Smooth muscle cell (in vitro differentiated cells): ENCODE measurements at regions not wholly inside any gene's neighbourhood (a gene's known extent, or its start where the extent isn't known, plus 50 kb on each side); places are given as distances from the start of the nearest gene placed in this dataset.
"Not testable (repeated sequence)": the region's sequence is repeated elsewhere in the genome, so short reads cannot be mapped to it uniquely, and the experiment has no call there.

Source experiments
- DNase-seq: peaks from one replicate; lab custom pipeline; 2025; ENCODE audit not compliant: unreplicated experiment; lab: John Stamatoyannopoulos, UW
- H2AFZ ChIP-seq: fragments of 200-600 bp; sonication (generic); 2 replicates; pipeline ENCODE4 v1.6.0; 2016; ENCODE audit warnings: antibody characterized with exemption, low read depth, mild to moderate bottlenecking
- H3F3A ChIP-seq: fragments of 200-600 bp; sonication (generic); 2 replicates; pipeline ENCODE4 v1.6.0; 2017; ENCODE audit warnings: antibody characterized with exemption, low read depth
- H3K27ac ChIP-seq: fragments of 200-600 bp; sonication (generic); 2 replicates; pipeline ENCODE4 v1.5.1; 2016; ENCODE audit warnings: low read depth, mild to moderate bottlenecking
- H3K27me3 ChIP-seq: fragments of 200-600 bp; sonication (generic); 2 replicates; pipeline ENCODE4 v1.6.1; 2016; ENCODE audit warnings: low read depth, mild to moderate bottlenecking
- H3K36me3 ChIP-seq: fragments of 200-600 bp; sonication (generic); 2 replicates; pipeline ENCODE4 v1.5.1; 2016; ENCODE audit warnings: low read depth
- H3K4me1 ChIP-seq: fragments of 200-600 bp; sonication (generic); 2 replicates; pipeline ENCODE4 v1.5.1; 2016; ENCODE audit warnings: low read depth
- H3K4me2 ChIP-seq: fragments of 200-600 bp; sonication (generic); 2 replicates; pipeline ENCODE4 v1.6.0; 2016; ENCODE audit warnings: mild to moderate bottlenecking
- H3K4me3 ChIP-seq: fragments of 200-600 bp; sonication (generic); 2 replicates; pipeline ENCODE4 v1.5.1; 2016; ENCODE audit warnings: mild to moderate bottlenecking
- H3K79me2 ChIP-seq: fragments of 200-600 bp; sonication (generic); 2 replicates; pipeline ENCODE4 v1.6.0; 2016; ENCODE audit warnings: low read depth, mild to moderate bottlenecking
- H3K9ac ChIP-seq: fragments of 200-600 bp; sonication (generic); 2 replicates; pipeline ENCODE4 v1.6.0; 2016; ENCODE audit warnings: low read depth
- H3K9me3 ChIP-seq: fragments of 200-600 bp; sonication (generic); replicated peaks from 2 replicates; pipeline ENCODE4 v1.5.1; 2016; ENCODE audit warnings: low read depth
- H4K20me1 ChIP-seq: fragments of 200-600 bp; sonication (generic); 2 replicates; pipeline ENCODE4 v1.6.0; 2016; ENCODE audit warnings: low read depth
- CTCF ChIP-seq: fragments of 200-600 bp; sonication (generic); IDR thresholded peaks from 2 replicates; pipeline ENCODE4 v1.5.1; 2017; ENCODE audit warnings: borderline replicate concordance, mild to moderate bottlenecking, antibody characterized with exemption; ENCODE audit not compliant: insufficient read depth, poor library complexity, severe bottlenecking
- WGBS: methylation state at CpG from one replicate; pipeline ENCODE4 v1.1.7; 2016; ENCODE audit warnings: low lambda C conversion rate; 5-methylcytosine and 5-hydroxymethylcytosine counted together

- no peak overlapping the region for H3K4me2 ChIP-seq
- no peak overlapping the region for H3K4me3 ChIP-seq
- H3K27me3 ChIP-seq = no peaks in the 10 kb centered on the region
- H3K27ac ChIP-seq = no peak overlapping the region
- no peaks in the 10 kb centered on the region for H3K4me1 ChIP-seq
- TF ChIP-seq CTCF = no peak
- no peaks in the 10 kb centered on the region for H4K20me1 ChIP-seq
- H3K9me3 ChIP-seq = no peaks in the 10 kb centered on the region
- no peak overlapping the region for H2AFZ ChIP-seq
- H3F3A ChIP-seq = no peaks in the 10 kb centered on the region
- 88% methylated on average over 4 of the region's 4 CpGs for WGBS
- DNase-seq = no peak
- no peaks in the 10 kb centered on the region for H3K36me3 ChIP-seq
- no peak overlapping the region for H3K9ac ChIP-seq
- no peaks in the 10 kb centered on the region for H3K79me2 ChIP-seq
Observed at GRCh38 chr3:153551536-153552285, 389.7 kb downstream of the RAP2B start.

GRCh38 chr3:153552887-153553604 lies 391.0 kb downstream of the RAP2B start:
- Histone ChIP-seq H3K9me3 (no peaks in the 10 kb centered on the region), H3K27ac (no peak overlapping the region), H3F3A (no peaks in the 10 kb centered on the region), H3K4me3 (no peak overlapping the region), H3K27me3 (no peaks in the 10 kb centered on the region), H3K4me2 (no peak overlapping the region), H3K9ac (no peak overlapping the region), H3K36me3 (no peaks in the 10 kb centered on the region), H2AFZ (no peak overlapping the region), H3K79me2 (no peaks in the 10 kb centered on the region), H4K20me1 (no peaks in the 10 kb centered on the region), H3K4me1 (no peaks in the 10 kb centered on the region)
- no peak for DNase-seq
- TF ChIP-seq CTCF = no peak
- WGBS = 91% methylated on average over 11 of the region's 11 CpGs

GRCh38 chr3:153553605-153553945 lies 391.5 kb downstream of the RAP2B start:
- Histone ChIP-seq H2AFZ (no peak overlapping the region), H3K4me3 (no peak overlapping the region), H4K20me1 (no peaks in the 10 kb centered on the region), H3K9ac (no peak overlapping the region), H3K79me2 (no peaks in the 10 kb centered on the region), H3K4me1 (no peaks in the 10 kb centered on the region), H3K27ac (no peak overlapping the region), H3F3A (no peaks in the 10 kb centered on the region), H3K36me3 (no peaks in the 10 kb centered on the region), H3K4me2 (no peak overlapping the region), H3K9me3 (no peaks in the 10 kb centered on the region), H3K27me3 (no peaks in the 10 kb centered on the region)
- 91% methylated on average over 2 of the region's 2 CpGs for WGBS
- TF ChIP-seq CTCF = no peak
- no peak for DNase-seq

GRCh38 chr3:153555919-153556318 lies 393.9 kb downstream of the RAP2B start:
- Histone ChIP-seq H3K27me3 (no peaks in the 10 kb centered on the region), H3K36me3 (no peaks in the 10 kb centered on the region), H3K4me3 (no peak overlapping the region), H3F3A (no peaks in the 10 kb centered on the region), H2AFZ (no peak overlapping the region), H3K9ac (no peak overlapping the region), H4K20me1 (no peaks in the 10 kb centered on the region), H3K4me2 (no peak overlapping the region), H3K79me2 (no peaks in the 10 kb centered on the region), H3K9me3 (no peaks in the 10 kb centered on the region), H3K4me1 (no peaks in the 10 kb centered on the region), H3K27ac (no peak overlapping the region)
- 67% methylated on average over 2 of the region's 2 CpGs for WGBS
- no peak for TF ChIP-seq CTCF
- no peak for DNase-seq

GRCh38 chr3:153559366-153559765 lies 397.3 kb downstream of the RAP2B start:
- not testable (repeated sequence) for H3K4me1 ChIP-seq, H2AFZ ChIP-seq, H3K27ac ChIP-seq, H3K36me3 ChIP-seq, H3K4me3 ChIP-seq, H3K27me3 ChIP-seq, H4K20me1 ChIP-seq, H3K9me3 ChIP-seq, H3K4me2 ChIP-seq, H3K79me2 ChIP-seq, H3F3A ChIP-seq, H3K9ac ChIP-seq, DNase-seq
- 94% methylated on average over 1 of the region's 1 CpG for WGBS
